ENCODE measurements at regions not wholly inside any gene's neighbourhood (a gene's known extent, or its start where the extent isn't known, plus 50 kb on each side); places are given as distances from the start of the nearest gene placed in this dataset.

- TF ChIP-seq CTCF (tag by site-specific recombination; IDR thresholded peaks at IDR 0.05) (no peak), ZNF350 (tag by site-specific recombination; IDR thresholded peaks at IDR 0.05) (no peak), ZFP41 (tag by site-specific recombination; IDR thresholded peaks at IDR 0.05; ENCODE audit: borderline replicate concordance) (no peak), RBAK (tag by site-specific recombination; IDR thresholded peaks at IDR 0.05) (no peak), SP7 (tag by site-specific recombination; IDR thresholded peaks at IDR 0.05) (no peak), BCL6B (tag by site-specific recombination; IDR thresholded peaks at IDR 0.05) (no peak)
Observed at GRCh38 chr3:192005989-192006388, 545.0 kb downstream of the PYDC2 start (continued).

- TF ChIP-seq REST (tag by site-specific recombination; IDR thresholded peaks at IDR 0.05) (no peak), GLI4 (tag by site-specific recombination; IDR thresholded peaks at IDR 0.05) (no peak), ZNF221 (tag by site-specific recombination; IDR thresholded peaks at IDR 0.05; ENCODE audit: borderline replicate concordance) (no peak), ZNF571 (tag by site-specific recombination; IDR thresholded peaks at IDR 0.05) (no peak), ELK4 (IDR thresholded peaks at IDR 0.05; ENCODE audit: borderline replicate concordance, low read depth, low read length) (no peak), ZNF768 (tag by site-specific recombination; IDR thresholded peaks at IDR 0.05) (no peak), ZNF311 (tag by site-specific recombination; IDR thresholded peaks at IDR 0.05; ENCODE audit: borderline replicate concordance) (no peak)
- Histone ChIP-seq H3K4me3 (ENCODE audit: low read depth, low read length) (no peak overlapping the region), H3K36me3 (ENCODE audit: control insufficient read depth in 2 of 2, insufficient read depth in 1 of 2, low read length in 2 of 2) (no peaks in the 10 kb centered on the region), H3K4me1 (ENCODE audit: control insufficient read depth, insufficient read depth, low read length) (no peaks in the 10 kb centered on the region), H3K27ac (ENCODE audit: extremely low read depth, low read depth, low read length) (no peak overlapping the region), H3K9me3 (ENCODE audit: control insufficient read depth, insufficient read depth, low read depth, low read length) (no peaks in the 10 kb centered on the region)
- CTCF ChIA-PET = no interaction called here
- POLR2A ChIA-PET = no interaction called here
Observed at GRCh38 chr3:192009903-192010302, 548.9 kb downstream of the PYDC2 start.

- no peaks in the 10 kb centered on the region for H3K36me3 ChIP-seq (ENCODE audit: control insufficient read depth in 2 of 2, insufficient read depth in 1 of 2, low read length in 2 of 2)
- ChIA-PET POLR2A (no interaction called here), CTCF (no interaction called here)
- H3K4me3 ChIP-seq (ENCODE audit: low read depth, low read length) = no peak overlapping the region
- H3K4me1 ChIP-seq (ENCODE audit: control insufficient read depth, insufficient read depth, low read length) = no peaks in the 10 kb centered on the region
- no peak overlapping the region for H3K27ac ChIP-seq (ENCODE audit: extremely low read depth, low read depth, low read length)
- H3K9me3 ChIP-seq (ENCODE audit: control insufficient read depth, insufficient read depth, low read depth, low read length) = no peaks in the 10 kb centered on the region
- TF ChIP-seq ZNF514 (tag by site-specific recombination; IDR thresholded peaks at IDR 0.05) (no peak), PRDM10 (tag by site-specific recombination; IDR thresholded peaks at IDR 0.05) (no peak), ZFP37 (tag by site-specific recombination; IDR thresholded peaks at IDR 0.05) (no peak), ZFHX2 (tag by site-specific recombination; conservative IDR thresholded peaks at IDR 0.05) (no peak), ZNF747 (tag by site-specific recombination; IDR thresholded peaks at IDR 0.05) (no peak), ZBTB17 (tag by site-specific recombination; IDR thresholded peaks at IDR 0.05) (no peak), ZNF548 (tag by site-specific recombination; IDR thresholded peaks at IDR 0.05) (no peak), ZBTB21 (tag by site-specific recombination; IDR thresholded peaks at IDR 0.05) (no peak), ZNF175 (tag by site-specific recombination; IDR thresholded peaks at IDR 0.05) (no peak), GLI2 (tag by site-specific recombination; IDR thresholded peaks at IDR 0.05; ENCODE audit: borderline replicate concordance, low read depth) (no peak), ZNF433 (tag by site-specific recombination; IDR thresholded peaks at IDR 0.05; ENCODE audit: low read depth) (no peak)
Observed at GRCh38 chr3:192010490-192010889, 549.5 kb downstream of the PYDC2 start.

All from HEK293 (cell line).